PC-9 (cell line): ENCODE measurements at regions not wholly inside any gene's neighbourhood (a gene's known extent, or its start where the extent isn't known, plus 50 kb on each side); places are given as distances from the start of the nearest gene placed in this dataset.

Experiments
- BruUV-seq: library from RNA; stranded (reverse); fragments of 400-500 nt; replicated peaks from 2 replicates; lab custom pipeline; 2021; lab: Mats Ljungman, UMichigan
- CTCF ChIA-PET: fragments of 300-600 bp; sonication (Branson Sonifier 250); formaldehyde crosslinking; loops from one replicate; lab custom pipeline; 2022; ENCODE audit warnings: antibody characterized with exemption; lab: Charles Lee
- POLR2A ChIA-PET: fragments of 300-600 bp; sonication (Branson Sonifier 250); formaldehyde crosslinking; loops from one replicate; lab custom pipeline; 2022; ENCODE audit warnings: antibody characterized with exemption; ENCODE audit not compliant: unreplicated experiment; lab: Charles Lee
- DNase-seq, 2 experiments: peaks; one replicate each; pipeline versions ENCODE4 v3.0.0 to v3.0.0-alpha.2; 2015 to 2022; ENCODE audit warnings: mixed read lengths in 1 of 2
- H2AFZ ChIP-seq: fragments of 200-600 bp; sonication (generic); 2 replicates; pipeline ENCODE4 v1.8.1; 2017; ENCODE audit warnings: antibody characterized with exemption
- H3F3A ChIP-seq: fragments of 200-600 bp; sonication (generic); 2 replicates; pipeline ENCODE4 v1.8.1; 2017; ENCODE audit warnings: antibody characterized with exemption, mild to moderate bottlenecking, low read depth; ENCODE audit not compliant: insufficient read depth
- H3K27ac ChIP-seq: fragments of 200-600 bp; sonication (generic); 2 replicates; pipeline ENCODE4 v1.6.1; 2016; ENCODE audit warnings: mixed run types
- H3K27me3 ChIP-seq: fragments of 200-600 bp; sonication (generic); 2 replicates; pipeline ENCODE4 v1.6.1; 2016; ENCODE audit warnings: low read depth, mixed run types; ENCODE audit not compliant: insufficient read depth
- H3K36me3 ChIP-seq: fragments of 200-600 bp; sonication (generic); 2 replicates; pipeline ENCODE4 v1.6.1; 2016; ENCODE audit warnings: low read depth, mixed run types
- H3K4me1 ChIP-seq: fragments of 200-600 bp; sonication (generic); replicated peaks from 2 replicates; pipeline ENCODE4 v1.6.1; 2016; ENCODE audit warnings: mixed run types; ENCODE audit not compliant: insufficient read depth
- H3K4me2 ChIP-seq: fragments of 200-600 bp; sonication (generic); 2 replicates; pipeline ENCODE4 v1.6.1; 2017; ENCODE audit warnings: mixed run types
- H3K4me3 ChIP-seq: fragments of 200-600 bp; sonication (generic); 2 replicates; pipeline ENCODE4 v1.6.1; 2016; ENCODE audit warnings: mixed run types
- H3K79me2 ChIP-seq: fragments of 200-600 bp; sonication (generic); 2 replicates; pipeline ENCODE4 v1.6.1; 2017; ENCODE audit warnings: low read depth, mixed run types
- H3K9me2 ChIP-seq: fragments of 200-600 bp; sonication (generic); 2 replicates; pipeline ENCODE4 v1.8.1; 2017; ENCODE audit warnings: mild to moderate bottlenecking; ENCODE audit not compliant: insufficient read depth
- H3K9me3 ChIP-seq: fragments of 200-600 bp; sonication (generic); 2 replicates; pipeline ENCODE4 v1.8.1; 2016; ENCODE audit warnings: low read depth; ENCODE audit not compliant: insufficient read depth
- H4K20me1 ChIP-seq: fragments of 200-600 bp; sonication (generic); 2 replicates; pipeline ENCODE4 v1.8.1; 2017; ENCODE audit not compliant: insufficient read depth
- CTCF ChIP-seq: fragments of 200-600 bp; sonication (generic); conservative IDR thresholded peaks from 2 replicates; pipeline ENCODE4 v1.6.1; 2017; ENCODE audit warnings: mixed run types, antibody characterized with exemption, mild to moderate bottlenecking, moderate library complexity
- EZH2 ChIP-seq: fragments of 200-600 bp; sonication (generic); IDR thresholded peaks from 2 replicates; pipeline ENCODE4 v1.8.0; 2017; ENCODE audit warnings: antibody characterized with exemption, low read depth
- intact Hi-C: fragments of 100-400 bp; cut with micrococcal nuclease; formaldehyde crosslinking; loops from one replicate; pipeline ENCODE4 v1.10.0; 2022; ENCODE audit not compliant: unreplicated experiment

GRCh38 chr22:47432683-47433082, 670.2 kb downstream of the TBC1D22A start:
- DNase-seq: no peak
- Histone ChIP-seq H3K4me1 (no peaks in the 10 kb centered on the region), H4K20me1 (no peaks in the 10 kb centered on the region), H2AFZ (no peak overlapping the region), H3K27me3 (peaks cover 53% of the 10 kb centered on the region), H3K4me3 (no peak overlapping the region), H3K4me2 (no peak overlapping the region), H3F3A (no peaks in the 10 kb centered on the region), H3K79me2 (no peaks in the 10 kb centered on the region), H3K9me3 (peaks cover 2% of the 10 kb centered on the region; the same call in 1 of the 2 replicates), H3K36me3 (no peaks in the 10 kb centered on the region), H3K27ac (no peak overlapping the region), H3K9me2 (no peaks in the 10 kb centered on the region)
- ChIA-PET CTCF (no interaction called here), POLR2A (no interaction called here)
- no TSS peak for BruUV-seq
- TF ChIP-seq EZH2: no peak
- TF ChIP-seq CTCF: no peak
- intact Hi-C loops: no loop called here

- H3K4me3 ChIP-seq: no peak overlapping the region
- no peaks in the 10 kb centered on the region for H3K79me2 ChIP-seq
- H3K4me2 ChIP-seq: no peak overlapping the region
- no peaks in the 10 kb centered on the region for H3F3A ChIP-seq
- no peak overlapping the region for H2AFZ ChIP-seq
- no TSS peak for BruUV-seq
- no peaks in the 10 kb centered on the region; the same call in 1 of the 2 replicates for H3K9me2 ChIP-seq
- H3K36me3 ChIP-seq: no peaks in the 10 kb centered on the region
- H3K27me3 ChIP-seq: peaks cover 88% of the 10 kb centered on the region
- intact Hi-C loops: no loop called here
- no peak for DNase-seq
- no peak overlapping the region for H3K27ac ChIP-seq
- ChIA-PET CTCF (no interaction called here), POLR2A (no interaction called here)
- no peaks in the 10 kb centered on the region for H3K4me1 ChIP-seq
- TF ChIP-seq EZH2: no peak
- no peak for TF ChIP-seq CTCF
- H4K20me1 ChIP-seq: no peaks in the 10 kb centered on the region
- H3K9me3 ChIP-seq: peaks cover 4% of the 10 kb centered on the region; the same call in 1 of the 2 replicates
These were observed 661.7 kb downstream of the TBC1D22A start for GRCh38 chr22:47423861-47424820.

- ChIA-PET CTCF (no interaction called here), POLR2A (no interaction called here)
- Histone ChIP-seq H3K4me3 (no peak overlapping the region), H3K79me2 (no peaks in the 10 kb centered on the region), H2AFZ (no peak overlapping the region), H3K4me1 (no peaks in the 10 kb centered on the region), H3K9me3 (peaks cover 4% of the 10 kb centered on the region; the same call in 1 of the 2 replicates), H3K27me3 (peaks cover 91% of the 10 kb centered on the region), H3K9me2 (no peaks in the 10 kb centered on the region; the same call in 1 of the 2 replicates), H3K36me3 (no peaks in the 10 kb centered on the region), H3K4me2 (no peak overlapping the region), H3K27ac (no peak overlapping the region), H3F3A (no peaks in the 10 kb centered on the region), H4K20me1 (no peaks in the 10 kb centered on the region)
- intact Hi-C loops: no loop called here
- TF ChIP-seq EZH2 (no peak), CTCF (no peak)
- no peak for DNase-seq
- no TSS peak for BruUV-seq
These were observed 660.8 kb downstream of the TBC1D22A start for GRCh38 chr22:47423266-47423665.
